Neural progenitor cell (in vitro differentiated cells): ENCODE measurements at regions not wholly inside any gene's neighbourhood (a gene's known extent, or its start where the extent isn't known, plus 50 kb on each side); places are given as distances from the start of the nearest gene placed in this dataset.
"Not testable (repeated sequence)": the region's sequence is repeated elsewhere in the genome, so short reads cannot be mapped to it uniquely, and the experiment has no call there.

Source experiments
- EZH2 ChIP-seq: fragments of 200-600 bp; sonication (generic); IDR thresholded peaks from 2 replicates; pipeline ENCODE4 v1.6.1; 2017; ENCODE audit warnings: antibody characterized with exemption, mild to moderate bottlenecking, moderate library complexity
- TF ChIP-seq, protein P1 (sequence below): fragments of 200-600 bp; sonication (generic); IDR thresholded peaks from 2 replicates; pipeline ENCODE4 v1.5.1; 2017; ENCODE audit warnings: antibody characterized with exemption, mild to moderate bottlenecking

DNA sequence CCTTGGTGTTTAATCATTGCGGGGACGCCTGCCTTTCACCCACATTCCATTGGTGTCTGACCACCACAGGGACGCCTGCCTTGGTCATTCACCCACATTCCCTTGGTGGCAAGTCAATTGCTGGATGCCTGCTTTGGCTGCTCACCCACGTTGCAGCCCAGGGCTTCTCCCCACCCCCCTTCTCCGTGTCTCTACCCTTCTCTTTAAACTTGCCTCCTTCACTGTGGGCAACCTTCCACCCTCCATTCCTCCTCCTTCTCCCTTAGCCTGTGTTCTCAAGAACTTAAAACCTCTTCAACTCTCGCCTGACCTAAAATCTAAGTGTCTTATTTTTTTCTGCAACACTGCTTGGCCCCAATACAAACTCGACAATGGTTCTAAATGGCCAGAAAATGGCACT lies 115.6 kb upstream of the SLC4A7 start:
- not testable (repeated sequence) for TF ChIP-seq EZH2
- TF ChIP-seq, protein P1, sequence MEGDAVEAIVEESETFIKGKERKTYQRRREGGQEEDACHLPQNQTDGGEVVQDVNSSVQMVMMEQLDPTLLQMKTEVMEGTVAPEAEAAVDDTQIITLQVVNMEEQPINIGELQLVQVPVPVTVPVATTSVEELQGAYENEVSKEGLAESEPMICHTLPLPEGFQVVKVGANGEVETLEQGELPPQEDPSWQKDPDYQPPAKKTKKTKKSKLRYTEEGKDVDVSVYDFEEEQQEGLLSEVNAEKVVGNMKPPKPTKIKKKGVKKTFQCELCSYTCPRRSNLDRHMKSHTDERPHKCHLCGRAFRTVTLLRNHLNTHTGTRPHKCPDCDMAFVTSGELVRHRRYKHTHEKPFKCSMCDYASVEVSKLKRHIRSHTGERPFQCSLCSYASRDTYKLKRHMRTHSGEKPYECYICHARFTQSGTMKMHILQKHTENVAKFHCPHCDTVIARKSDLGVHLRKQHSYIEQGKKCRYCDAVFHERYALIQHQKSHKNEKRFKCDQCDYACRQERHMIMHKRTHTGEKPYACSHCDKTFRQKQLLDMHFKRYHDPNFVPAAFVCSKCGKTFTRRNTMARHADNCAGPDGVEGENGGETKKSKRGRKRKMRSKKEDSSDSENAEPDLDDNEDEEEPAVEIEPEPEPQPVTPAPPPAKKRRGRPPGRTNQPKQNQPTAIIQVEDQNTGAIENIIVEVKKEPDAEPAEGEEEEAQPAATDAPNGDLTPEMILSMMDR: not testable (repeated sequence)
